GM19468 (cell line): ENCODE measurements at regions not wholly inside any gene's neighbourhood (a gene's known extent, or its start where the extent isn't known, plus 50 kb on each side); places are given as distances from the start of the nearest gene placed in this dataset.

Experiments
- ATAC-seq: cut with Tn5 transposase; IDR thresholded peaks from one replicate; pipeline ENCODE4 v1.9.1; 2021; ENCODE audit warnings: mild to moderate bottlenecking, moderate library complexity, moderate number of reproducible peaks; ENCODE audit not compliant: unreplicated experiment; ENCODE audit errors: extremely low read depth

DNA sequence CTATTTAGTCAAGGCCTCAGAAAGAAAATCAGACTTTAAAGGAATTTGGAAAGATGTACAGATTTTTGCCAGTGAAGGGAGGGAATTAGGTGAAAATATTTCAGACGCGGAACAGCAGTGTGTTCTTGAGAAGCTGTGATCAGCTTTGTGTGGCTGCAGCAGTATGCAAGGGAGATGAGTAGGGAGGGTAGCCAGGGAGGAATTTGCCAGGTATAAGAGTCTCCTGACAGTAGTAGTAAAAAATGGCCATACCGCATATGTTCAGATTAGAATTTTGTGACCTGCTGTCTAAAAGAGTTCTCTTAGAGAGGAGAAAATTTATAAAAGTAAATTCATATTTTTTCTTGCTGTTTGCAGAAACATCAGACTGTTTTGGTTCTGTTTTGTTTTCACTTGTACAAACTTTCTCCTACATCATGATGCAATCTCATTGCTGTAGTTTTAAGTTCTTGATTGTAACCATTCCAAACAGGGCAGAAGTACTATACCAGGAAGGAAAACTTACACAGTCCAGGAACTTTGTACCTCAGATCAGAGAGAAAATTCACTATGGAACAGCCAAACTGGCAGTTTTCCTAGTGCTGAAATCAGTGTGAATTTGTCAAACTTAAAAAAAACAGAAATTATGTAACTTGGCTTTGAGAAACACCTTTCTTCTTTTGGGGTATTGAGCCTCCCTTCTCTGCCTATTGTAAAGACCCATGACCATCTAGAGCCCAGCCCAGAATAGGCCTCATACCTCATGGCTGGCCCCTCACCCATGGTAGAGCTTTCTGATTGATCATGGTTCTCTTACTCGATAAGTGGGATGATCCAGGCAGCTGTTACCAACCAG lies 78.4 kb upstream of the NR3C1 start:
- no peak for ATAC-seq

DNA sequence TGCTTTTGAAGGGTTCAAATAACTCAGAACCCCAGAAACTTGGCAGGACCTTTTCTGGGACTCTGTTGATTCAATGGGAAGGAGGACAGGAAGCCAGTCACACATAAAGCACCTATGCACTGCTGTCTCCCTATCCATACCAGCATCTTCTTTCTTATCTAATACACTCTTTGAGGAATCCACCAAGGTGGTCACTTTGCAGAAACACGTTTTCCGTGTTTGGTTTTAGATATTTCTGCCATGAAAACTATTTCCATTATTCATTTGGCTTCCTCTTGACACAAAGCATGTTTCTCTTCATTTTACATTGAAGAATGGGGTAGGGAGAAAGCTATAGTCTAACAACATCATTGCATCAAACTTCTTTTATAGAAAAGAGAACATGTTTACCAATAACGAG lies 76.5 kb upstream of the NR3C1 start:
- no peak for ATAC-seq

DNA sequence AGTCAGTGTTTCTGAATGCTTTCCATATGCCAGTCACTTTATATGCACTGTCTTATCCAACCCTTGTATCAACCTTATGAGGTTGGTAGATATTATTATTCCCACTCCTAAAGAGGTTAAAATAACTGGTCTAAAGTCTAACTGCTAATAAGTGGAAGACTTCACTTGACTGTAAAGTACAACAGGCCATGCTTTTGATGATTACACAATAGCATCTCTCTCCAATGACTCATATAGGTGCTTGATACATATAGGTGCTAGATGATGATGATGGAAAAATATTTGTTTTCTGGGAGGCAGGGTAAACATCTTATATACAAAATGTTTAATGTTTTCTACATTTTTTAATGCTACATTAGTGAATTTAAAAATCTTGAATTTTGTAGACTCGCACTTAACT lies 75.9 kb upstream of the NR3C1 start:
- ATAC-seq, result no peak

DNA sequence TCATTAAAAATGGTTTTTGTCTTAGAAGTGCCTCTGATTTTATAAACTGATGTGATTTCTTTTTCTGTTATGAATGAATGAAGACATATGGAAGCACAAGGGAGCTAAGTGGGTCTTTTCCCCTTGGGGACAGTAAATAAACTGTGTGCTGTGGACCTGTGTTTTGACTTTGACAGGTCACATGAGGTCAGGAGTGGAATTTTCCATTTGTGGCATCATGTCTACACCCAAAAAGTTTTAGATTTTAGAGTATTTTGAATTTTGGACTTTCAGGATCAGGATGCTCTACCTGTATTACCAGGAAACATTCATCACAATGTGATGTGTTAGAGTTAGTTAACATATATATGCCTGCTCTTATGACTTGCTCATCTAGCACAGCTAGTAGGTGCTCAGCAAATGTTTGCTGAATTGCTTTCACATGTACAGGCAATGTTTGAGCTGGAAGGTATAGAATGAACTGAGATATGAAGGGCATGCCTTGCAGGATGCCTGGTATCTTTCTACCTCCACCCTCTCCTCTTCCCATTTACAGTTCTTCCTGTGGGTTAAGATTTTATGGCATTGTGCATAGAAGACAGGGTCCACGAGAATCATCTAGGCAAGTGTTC lies 73.2 kb upstream of the NR3C1 start:
- ATAC-seq, result no peak

DNA sequence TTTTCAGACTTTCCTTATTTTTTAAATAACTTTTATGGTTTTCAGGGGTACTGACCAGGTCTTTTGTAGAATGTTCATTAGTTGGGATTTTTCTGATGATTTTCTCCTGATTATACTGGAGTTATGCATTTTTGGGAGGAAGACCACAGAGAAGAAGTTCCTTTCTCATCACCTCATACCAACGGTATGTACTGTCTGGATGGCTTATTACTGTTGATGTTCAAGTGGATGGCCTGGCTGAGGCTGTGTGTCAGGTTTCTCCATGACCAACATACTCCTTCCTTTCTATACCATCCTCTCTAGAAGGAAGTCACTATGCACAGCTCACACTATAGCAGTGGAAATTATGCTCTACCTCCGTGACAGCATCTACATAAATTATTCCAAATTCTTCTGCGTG lies 71.1 kb upstream of the NR3C1 start:
- no peak for ATAC-seq

DNA sequence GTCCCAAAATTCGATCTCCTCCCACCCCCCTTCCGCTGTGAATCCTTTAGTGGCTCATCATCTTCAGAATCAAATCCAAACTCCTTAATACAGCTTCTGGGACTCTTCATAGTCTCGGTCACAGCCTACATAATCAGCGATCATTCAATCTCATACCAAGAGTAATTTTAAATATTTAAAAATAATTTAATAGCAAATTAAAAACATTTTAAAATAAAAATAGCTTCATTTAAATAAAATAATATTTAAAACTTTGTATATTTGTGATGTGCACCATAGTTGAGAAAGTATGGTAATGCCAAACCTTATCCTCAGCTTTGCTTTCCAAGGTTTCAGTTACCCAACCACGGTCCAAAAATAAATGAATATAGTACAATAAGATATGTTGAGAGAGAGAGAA lies 70.0 kb upstream of the NR3C1 start:
- no peak for ATAC-seq

DNA sequence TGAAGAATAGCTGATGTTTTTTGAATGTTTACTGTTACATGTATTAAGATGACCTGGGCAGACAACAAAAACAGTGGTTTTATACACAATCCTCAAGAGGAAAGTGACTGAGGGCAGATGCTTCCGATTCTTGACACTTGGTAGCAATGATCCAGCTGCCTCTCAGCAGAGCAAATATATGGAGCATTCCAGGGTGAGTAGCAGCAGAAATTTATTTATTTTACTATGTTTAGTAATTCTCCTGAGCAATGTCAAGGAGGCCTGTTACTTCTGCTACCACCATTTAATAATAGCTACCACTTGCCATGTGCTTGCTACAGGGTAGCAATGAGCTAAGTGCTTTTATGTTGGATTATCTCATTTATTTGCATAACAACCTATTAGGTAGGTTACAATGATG lies 69.1 kb upstream of the NR3C1 start:
- ATAC-seq, result no peak

DNA sequence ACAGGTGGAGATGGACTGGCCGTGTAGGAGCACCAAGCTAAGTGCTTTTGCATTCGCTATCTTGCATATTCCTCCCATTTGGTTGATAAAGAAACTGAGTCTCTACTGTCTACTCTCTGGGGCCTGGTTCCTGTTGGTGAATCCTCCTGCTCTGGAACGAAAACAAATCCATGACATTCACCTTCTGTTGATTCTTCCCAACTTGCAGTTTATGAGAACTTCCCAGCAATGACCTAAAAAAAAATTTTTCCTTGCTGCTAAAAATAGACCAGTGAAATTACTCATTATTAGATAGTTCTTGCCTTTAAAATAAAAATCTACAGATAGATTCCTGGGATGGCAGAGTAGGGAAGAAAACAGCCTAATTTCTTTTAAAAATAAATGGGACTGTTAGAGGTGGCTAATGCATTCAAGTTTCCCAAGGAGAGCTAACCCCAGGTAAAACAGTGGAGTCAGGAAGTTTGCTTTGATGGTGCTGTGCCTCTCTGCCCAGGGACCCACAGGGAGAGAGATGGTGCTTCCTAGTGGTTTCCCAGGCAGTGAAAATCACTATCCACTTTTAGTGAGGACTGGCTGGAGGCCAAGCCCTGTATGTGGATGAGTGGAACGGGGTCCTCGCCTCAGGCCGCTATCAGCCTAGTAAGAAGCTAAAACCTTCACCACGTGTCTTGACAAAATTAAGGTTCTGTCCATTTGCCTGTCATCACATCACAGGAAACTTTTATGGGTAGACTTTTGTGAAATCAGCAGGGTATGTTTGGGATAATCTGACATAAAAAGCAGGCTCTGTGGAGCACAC lies 68.4 kb upstream of the NR3C1 start:
- no peak for ATAC-seq

DNA sequence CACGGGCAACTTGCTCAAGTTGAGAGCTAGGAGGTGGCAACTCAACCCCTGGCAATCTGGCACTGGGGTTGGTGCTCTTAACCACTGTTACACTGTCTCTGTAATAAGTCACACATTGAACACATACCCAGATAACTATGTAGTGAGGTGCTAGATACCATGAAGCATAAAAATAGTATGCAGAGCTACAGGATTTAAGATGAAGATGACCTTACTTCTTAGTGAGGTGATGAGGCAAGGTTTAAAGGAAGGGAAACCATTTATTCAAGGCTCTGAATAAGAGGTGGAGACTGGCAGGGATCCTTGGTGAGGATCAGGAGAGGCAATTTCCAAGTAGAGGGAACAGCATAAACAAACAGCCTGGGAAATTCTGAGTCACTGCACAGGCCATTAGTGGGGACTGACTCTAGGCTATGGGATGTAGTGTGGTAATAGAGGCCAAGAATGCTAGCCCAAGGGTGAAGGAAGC lies 67.6 kb upstream of the NR3C1 start:
- ATAC-seq, result no peak

DNA sequence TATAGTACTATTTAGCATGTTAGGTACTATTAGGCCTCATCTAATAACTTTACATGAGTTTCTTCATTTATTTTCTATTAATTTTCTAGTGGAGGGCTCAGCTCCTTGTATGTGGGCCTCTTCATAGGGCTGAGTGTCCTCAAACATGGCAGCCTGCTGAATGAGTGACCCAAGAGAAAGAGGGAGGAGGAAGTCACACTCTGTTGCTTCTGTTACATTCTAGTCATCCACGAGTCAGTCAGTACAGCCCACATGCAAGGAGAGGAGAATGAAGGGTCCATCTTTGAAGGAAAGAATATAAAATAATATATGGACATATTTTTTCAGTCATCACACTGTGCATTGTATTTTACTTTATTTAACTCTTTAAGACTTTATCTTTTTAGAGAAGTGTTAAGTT lies 66.6 kb upstream of the NR3C1 start:
- no peak for ATAC-seq

DNA sequence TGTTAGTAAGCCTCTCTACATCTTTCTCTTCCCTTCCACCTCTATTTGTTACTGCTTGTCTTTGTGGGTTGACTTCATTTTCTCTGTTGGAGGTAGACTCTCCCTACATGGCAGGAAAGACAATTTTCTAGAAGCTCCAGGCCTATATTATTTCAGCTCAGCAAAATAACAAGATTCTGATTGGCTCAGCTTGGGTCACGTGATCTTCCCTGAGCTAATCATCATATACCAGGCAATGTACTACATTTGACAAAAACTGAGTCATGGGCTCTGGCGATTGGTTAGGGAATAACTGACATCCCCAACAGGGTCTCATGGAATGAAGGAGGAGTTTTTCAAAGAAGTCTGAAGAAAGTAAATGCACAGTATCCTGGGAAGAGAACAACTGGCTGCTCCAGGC lies 65.6 kb upstream of the NR3C1 start:
- no peak for ATAC-seq

DNA sequence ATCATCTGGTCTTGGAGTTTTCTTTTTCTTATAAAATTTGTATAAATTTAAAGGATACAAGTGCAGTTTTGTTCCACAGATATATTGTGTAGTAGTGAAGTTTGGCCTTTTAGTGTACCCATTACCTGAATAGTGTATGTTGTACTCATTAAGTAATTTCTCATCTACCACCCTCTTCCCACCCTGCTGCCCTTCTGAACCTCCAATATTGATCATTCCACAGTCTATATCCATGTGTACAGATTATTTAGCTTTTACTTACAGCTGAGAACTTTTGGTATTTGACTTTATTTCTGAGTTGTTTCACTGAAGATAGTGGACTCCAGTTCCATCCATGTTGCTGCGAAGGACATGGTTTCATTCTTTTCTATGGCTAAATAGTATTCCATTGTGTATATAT lies 63.1 kb upstream of the NR3C1 start:
- no peak for ATAC-seq

DNA sequence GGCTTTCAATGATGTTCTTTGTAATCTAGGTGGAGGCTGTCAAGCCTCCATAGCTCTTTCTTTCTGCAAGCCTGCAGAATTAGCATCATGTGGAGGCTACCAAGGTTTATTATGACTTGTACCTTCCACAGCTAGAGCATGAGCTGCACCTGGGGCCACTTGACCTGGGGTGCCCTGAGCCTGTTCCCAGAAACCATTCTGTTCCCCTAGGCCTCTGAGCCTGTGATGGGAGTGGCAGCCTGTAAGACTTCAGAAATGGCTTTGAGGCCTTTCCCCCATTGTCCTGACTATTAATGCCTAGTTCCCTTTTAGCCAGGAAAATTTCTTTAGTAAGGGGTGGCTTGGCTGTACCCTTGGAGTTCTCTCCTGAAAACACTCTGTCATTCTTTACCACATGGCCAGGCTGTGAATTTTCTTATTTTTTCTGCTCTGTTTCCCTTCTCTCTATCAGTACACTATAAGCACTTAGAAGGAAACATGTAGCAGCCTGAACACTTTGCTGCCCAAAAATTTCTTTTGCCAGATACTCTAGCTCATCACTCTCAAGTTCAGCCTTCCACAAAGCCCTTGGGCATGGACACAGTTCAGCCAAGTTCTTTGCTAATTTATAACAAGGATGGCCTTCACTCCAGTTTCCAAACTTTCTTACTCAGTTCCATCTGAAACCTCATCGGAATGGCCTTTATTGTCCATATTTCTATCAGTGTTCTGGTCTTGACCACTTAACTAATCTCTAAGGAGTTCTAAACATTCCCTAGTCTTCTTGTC lies 61.4 kb upstream of the NR3C1 start:
- ATAC-seq, result no peak

DNA sequence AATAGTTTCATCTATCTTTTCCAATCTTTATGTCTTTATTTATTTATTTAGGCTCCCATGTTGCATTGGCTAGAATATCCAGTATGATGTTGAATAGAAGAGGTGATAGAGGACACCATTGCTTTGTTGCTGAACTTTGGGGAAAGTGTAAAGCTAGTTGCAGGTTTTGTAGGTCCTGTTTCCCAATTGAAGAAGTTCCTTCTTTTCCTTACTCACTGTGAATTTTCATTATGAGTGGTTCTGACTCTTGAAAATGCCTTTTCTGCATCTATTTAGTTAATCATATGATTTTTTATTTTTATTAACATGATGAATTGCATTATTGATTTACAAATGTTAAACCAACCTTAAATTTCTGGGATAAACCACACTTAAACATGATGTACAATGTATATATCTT lies 58.9 kb upstream of the NR3C1 start:
- ATAC-seq, result no peak

DNA sequence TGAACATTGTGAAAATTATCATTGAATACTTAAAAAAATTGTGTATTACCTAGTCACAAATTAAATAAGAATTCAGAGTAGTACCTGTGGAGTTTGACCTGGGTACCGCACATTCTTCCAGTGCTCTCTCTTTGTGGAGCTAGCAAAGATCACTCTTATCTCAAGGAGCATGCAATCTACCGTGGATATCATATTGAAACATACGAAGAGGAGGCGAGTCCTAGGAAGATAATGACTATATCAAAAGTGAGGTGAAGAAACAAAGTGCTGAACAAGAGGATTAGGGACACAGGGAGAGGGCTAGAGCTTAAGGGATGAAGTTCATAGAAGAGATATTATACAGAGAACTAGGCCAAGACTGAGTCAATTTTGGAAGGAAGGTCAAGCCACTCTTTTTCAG lies 55.9 kb upstream of the NR3C1 start:
- ATAC-seq, result no peak

DNA sequence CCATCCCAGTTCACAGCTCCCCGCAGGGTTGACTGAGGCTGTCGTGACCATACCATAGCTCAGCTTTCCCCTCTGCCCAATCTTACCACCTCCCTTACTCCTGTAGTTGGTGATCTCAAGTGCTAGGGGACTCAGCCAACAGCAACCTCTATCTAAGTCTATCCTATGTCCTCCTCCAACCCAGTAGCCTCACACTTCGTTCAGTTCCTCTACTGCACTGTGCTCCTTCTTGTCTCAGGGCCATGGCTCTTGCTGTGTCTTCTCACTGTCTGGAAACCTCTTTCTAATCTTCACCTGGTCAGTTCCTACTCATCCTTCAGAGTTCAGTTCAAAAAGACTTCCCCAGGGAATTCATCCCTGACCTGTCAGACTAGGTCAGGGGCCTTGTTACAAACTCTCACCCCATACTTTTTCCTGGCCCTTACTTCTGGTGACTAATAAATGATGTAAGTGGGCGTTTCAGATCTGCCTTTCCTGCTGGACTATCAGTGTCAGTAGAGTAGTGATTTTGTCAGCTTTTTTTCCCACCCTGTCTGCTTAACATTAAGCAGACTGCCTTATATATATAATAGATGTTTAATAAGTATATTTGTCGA lies 53.6 kb upstream of the NR3C1 start:
- ATAC-seq, result no peak

DNA sequence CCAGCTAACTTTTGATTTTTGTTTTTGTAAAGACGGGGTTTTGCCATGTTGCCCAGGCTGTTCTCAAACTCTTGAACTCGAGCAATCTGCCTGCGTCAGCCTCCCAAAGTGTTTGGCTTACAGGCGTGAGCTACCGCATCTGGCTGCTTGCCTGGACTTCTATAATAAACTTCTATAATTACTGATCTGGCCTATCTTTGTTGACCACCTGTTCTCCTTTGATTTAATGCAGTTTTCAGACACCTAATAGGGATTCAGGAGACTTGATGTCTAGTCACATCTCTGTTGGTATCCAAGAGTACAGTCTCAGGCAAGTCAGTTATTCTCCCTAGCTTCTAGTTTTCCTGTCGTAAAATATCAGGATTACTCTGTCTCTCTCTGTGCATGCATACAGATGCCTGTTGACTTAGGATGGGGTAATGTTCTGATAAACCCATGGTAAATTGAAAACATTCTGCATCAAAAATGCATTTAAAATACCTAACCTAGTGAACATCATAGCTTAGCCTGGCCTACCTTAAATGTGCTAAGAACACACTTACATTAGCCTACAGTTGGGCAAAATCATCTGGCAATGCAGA lies 51.5 kb upstream of the NR3C1 start:
- ATAC-seq, result no peak

DNA sequence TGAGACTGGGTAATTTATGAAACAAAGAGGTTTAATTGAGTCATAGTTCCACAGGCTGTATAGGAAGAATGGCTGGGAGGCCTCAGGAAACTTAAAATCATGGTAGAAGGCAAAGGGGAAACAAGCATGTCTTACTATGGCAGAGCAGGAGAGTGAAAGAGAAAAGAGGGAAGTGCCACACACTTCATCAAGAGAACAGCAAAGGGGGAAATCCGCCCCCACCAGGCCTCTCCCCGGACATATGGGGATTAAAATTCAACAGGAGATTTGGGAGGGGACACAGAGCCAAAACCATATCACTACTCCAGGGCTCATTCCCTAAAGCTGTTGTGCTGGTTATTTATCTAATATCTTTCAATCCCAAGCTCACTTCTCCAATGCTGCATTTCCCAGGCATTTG lies 50.2 kb upstream of the NR3C1 start:
- no peak for ATAC-seq
